ENCODE measurements at regions not wholly inside any gene's neighbourhood (a gene's known extent, or its start where the extent isn't known, plus 50 kb on each side); places are given as distances from the start of the nearest gene placed in this dataset.

GRCh38 chr3:106810300-106810875 is 566.9 kb upstream of the CCDC54 start:
- H3K36me3 ChIP-seq (replicated peaks; ENCODE audit: insufficient read depth, low read depth): no peaks in the 10 kb centered on the region
- no peak overlapping the region for H3K27ac ChIP-seq
- TF ChIP-seq EZH2phosphoT487 (IDR thresholded peaks at IDR 0.05; ENCODE audit: low read depth, severe bottlenecking, unreplicated experiment) (no peak), EZH2 (IDR thresholded peaks at IDR 0.05; ENCODE audit: borderline replicate concordance) (no peak), CTCF (IDR thresholded peaks at IDR 0.05; ENCODE audit: poor library complexity) (no peak)
- H3K4me2 ChIP-seq: no peak overlapping the region
- no peaks in the 10 kb centered on the region for H3K4me1 ChIP-seq (ENCODE audit: insufficient read depth)
- no peak overlapping the region for H3K4me3 ChIP-seq
- H4K20me1 ChIP-seq (ENCODE audit: insufficient read depth, poor library complexity, severe bottlenecking): no peaks in the 10 kb centered on the region
- 76% methylated on average over 4 of the region's 4 CpGs for WGBS (ENCODE audit: low lambda C conversion rate, missing lambda C conversion rate)
- no peaks in the 10 kb centered on the region for H3K27me3 ChIP-seq
- DNase-seq (ENCODE audit: low spot score): no peak
- no peaks in the 10 kb centered on the region for H3K79me2 ChIP-seq
- no peak overlapping the region for H2AFZ ChIP-seq
- no peaks in the 10 kb centered on the region for H3K9me2 ChIP-seq (replicated peaks; ENCODE audit: insufficient read depth)
- no peaks in the 10 kb centered on the region for H3K9me3 ChIP-seq (ENCODE audit: low read depth)

GRCh38 chr3:106811376-106811775 is 565.9 kb upstream of the CCDC54 start:
- H4K20me1 ChIP-seq (ENCODE audit: insufficient read depth, poor library complexity, severe bottlenecking): no peaks in the 10 kb centered on the region
- TF ChIP-seq EZH2 (IDR thresholded peaks at IDR 0.05; ENCODE audit: borderline replicate concordance): no peak
- H3K4me2 ChIP-seq: no peak overlapping the region
- no peak overlapping the region for H3K4me3 ChIP-seq
- no peak for DNase-seq (ENCODE audit: low spot score)
- no peaks in the 10 kb centered on the region for H3K36me3 ChIP-seq (replicated peaks; ENCODE audit: insufficient read depth, low read depth)
- H3K9me2 ChIP-seq (replicated peaks; ENCODE audit: insufficient read depth): no peaks in the 10 kb centered on the region
- no peaks in the 10 kb centered on the region for H3K9me3 ChIP-seq (ENCODE audit: low read depth)
- no peaks in the 10 kb centered on the region for H3K4me1 ChIP-seq (ENCODE audit: insufficient read depth)
- H3K27me3 ChIP-seq: no peaks in the 10 kb centered on the region
- no peaks in the 10 kb centered on the region for H3K79me2 ChIP-seq
- H2AFZ ChIP-seq: no peak overlapping the region
- 69% methylated on average over 3 of the region's 3 CpGs for WGBS (ENCODE audit: low lambda C conversion rate, missing lambda C conversion rate)
- H3K27ac ChIP-seq: no peak overlapping the region

GRCh38 chr3:106813742-106814141 is 563.5 kb upstream of the CCDC54 start:
- Histone ChIP-seq H3K4me3 (no peak overlapping the region), H3K9me3 (ENCODE audit: low read depth) (no peaks in the 10 kb centered on the region), H3K9me2 (replicated peaks; ENCODE audit: insufficient read depth) (no peaks in the 10 kb centered on the region), H3K27me3 (no peaks in the 10 kb centered on the region), H4K20me1 (ENCODE audit: insufficient read depth, poor library complexity, severe bottlenecking) (no peaks in the 10 kb centered on the region), H2AFZ (no peak overlapping the region), H3K4me1 (ENCODE audit: insufficient read depth) (no peaks in the 10 kb centered on the region), H3K79me2 (no peaks in the 10 kb centered on the region), H3K4me2 (no peak overlapping the region), H3K27ac (no peak overlapping the region), H3K36me3 (replicated peaks; ENCODE audit: insufficient read depth, low read depth) (no peaks in the 10 kb centered on the region)
- 84% methylated on average over 3 of the region's 3 CpGs for WGBS (ENCODE audit: low lambda C conversion rate, missing lambda C conversion rate)
- DNase-seq (ENCODE audit: low spot score): no peak
- no peak for TF ChIP-seq CTCF (IDR thresholded peaks at IDR 0.05; ENCODE audit: poor library complexity)
- no peak for TF ChIP-seq EZH2phosphoT487 (IDR thresholded peaks at IDR 0.05; ENCODE audit: low read depth, severe bottlenecking, unreplicated experiment)
- no peak for TF ChIP-seq EZH2 (IDR thresholded peaks at IDR 0.05; ENCODE audit: borderline replicate concordance)

- Histone ChIP-seq H3K36me3 (replicated peaks; ENCODE audit: insufficient read depth, low read depth) (no peaks in the 10 kb centered on the region), H3K27me3 (no peaks in the 10 kb centered on the region), H2AFZ (no peak overlapping the region), H3K9me3 (ENCODE audit: low read depth) (no peaks in the 10 kb centered on the region), H3K27ac (no peak overlapping the region), H3K9me2 (replicated peaks; ENCODE audit: insufficient read depth) (no peaks in the 10 kb centered on the region), H3K4me2 (no peak overlapping the region), H3K79me2 (no peaks in the 10 kb centered on the region), H4K20me1 (ENCODE audit: insufficient read depth, poor library complexity, severe bottlenecking) (no peaks in the 10 kb centered on the region), H3K4me3 (no peak overlapping the region), H3K4me1 (ENCODE audit: insufficient read depth) (no peaks in the 10 kb centered on the region)
- 100% methylated on average over 1 of the region's 1 CpG for WGBS (ENCODE audit: low lambda C conversion rate, missing lambda C conversion rate)
- no peak for TF ChIP-seq EZH2phosphoT487 (IDR thresholded peaks at IDR 0.05; ENCODE audit: low read depth, severe bottlenecking, unreplicated experiment)
- TF ChIP-seq CTCF (IDR thresholded peaks at IDR 0.05; ENCODE audit: poor library complexity): no peak
- no peak for TF ChIP-seq EZH2 (IDR thresholded peaks at IDR 0.05; ENCODE audit: borderline replicate concordance)
- DNase-seq (ENCODE audit: low spot score): no peak
These were observed 563.0 kb upstream of the CCDC54 start for GRCh38 chr3:106814231-106814630.
